HG03039 (cell line): ENCODE measurements at regions not wholly inside any gene's neighbourhood (a gene's known extent, or its start where the extent isn't known, plus 50 kb on each side); places are given as distances from the start of the nearest gene placed in this dataset.
"Not testable (repeated sequence)": the region's sequence is repeated elsewhere in the genome, so short reads cannot be mapped to it uniquely, and the experiment has no call there.

ENCODE experiments used
- ATAC-seq: cut with Tn5 transposase; IDR thresholded peaks from one replicate; pipeline ENCODE4 v1.9.1; 2021; ENCODE audit warnings: mild to moderate bottlenecking, moderate library complexity; ENCODE audit not compliant: unreplicated experiment

DNA sequence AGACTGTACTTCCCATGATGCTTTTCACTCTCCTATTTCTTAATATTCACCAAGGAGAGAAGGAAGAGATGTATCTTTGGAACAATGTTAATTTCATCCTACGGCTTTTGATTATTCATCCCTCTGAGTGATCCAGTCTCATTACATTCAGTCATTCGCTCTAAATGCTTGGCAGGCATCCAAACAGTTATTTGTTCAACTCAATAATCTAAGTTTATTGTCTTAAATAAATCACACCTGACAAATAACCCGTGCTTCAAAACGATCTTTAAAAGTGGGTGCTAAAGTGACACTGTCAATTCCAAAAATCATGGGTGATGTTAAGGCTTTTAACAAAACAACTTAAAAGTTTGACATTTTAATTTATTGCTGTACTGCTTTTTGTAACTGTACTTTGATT, 233.1 kb downstream of the RASEF start:
- ATAC-seq, result no peak

DNA sequence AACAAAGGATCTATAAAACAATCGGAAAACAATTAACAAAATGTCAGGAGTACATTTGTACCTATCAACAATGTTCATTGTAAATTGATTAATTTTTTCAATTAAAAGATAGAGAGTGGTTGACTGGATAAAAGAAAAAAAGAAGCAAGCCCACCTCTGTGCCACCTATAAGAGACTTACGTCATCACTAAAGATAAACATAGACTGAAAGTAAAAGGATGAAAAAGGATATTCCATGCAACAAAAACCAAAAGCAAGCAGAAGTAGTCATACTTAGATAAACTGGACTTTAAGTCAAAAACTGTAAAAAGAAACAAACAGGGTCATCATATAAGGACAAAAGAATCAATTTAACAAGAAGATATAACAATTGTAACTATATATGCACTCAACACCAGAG, 197.4 kb downstream of the RASEF start:
- ATAC-seq, result no peak

DNA sequence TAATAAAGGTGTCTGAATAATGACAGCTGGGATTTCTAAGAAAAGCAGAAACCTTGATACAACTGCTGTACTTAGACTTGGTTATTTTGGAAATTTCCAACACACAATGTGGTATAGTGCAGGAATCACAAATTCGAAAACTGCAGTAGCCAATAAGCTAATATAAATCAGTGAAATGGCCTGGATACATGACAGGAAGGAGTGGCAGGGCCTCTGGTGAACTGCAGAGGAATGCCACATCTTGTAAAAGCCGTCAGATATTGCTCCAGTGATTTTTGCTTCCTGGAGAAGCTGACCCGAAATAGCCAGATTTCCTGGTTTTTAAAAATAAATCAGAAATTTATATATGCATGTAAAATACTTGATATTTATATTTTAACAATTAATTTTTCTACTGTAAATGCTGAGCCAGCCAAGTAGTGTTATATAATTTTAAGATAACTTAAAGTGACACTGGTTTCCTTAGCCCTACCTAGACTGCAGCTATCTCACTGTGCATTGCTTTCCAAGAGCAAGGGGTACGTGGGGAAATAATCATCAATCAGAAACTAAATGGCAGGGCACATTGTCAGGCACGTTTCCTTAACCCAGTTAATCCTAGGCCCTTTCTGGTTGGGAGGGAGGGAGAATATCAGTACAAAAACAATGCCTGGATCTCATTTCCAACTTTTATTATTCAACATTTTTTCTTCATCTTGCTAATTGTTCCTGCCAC, 182.4 kb downstream of the RASEF start:
- no peak for ATAC-seq

DNA sequence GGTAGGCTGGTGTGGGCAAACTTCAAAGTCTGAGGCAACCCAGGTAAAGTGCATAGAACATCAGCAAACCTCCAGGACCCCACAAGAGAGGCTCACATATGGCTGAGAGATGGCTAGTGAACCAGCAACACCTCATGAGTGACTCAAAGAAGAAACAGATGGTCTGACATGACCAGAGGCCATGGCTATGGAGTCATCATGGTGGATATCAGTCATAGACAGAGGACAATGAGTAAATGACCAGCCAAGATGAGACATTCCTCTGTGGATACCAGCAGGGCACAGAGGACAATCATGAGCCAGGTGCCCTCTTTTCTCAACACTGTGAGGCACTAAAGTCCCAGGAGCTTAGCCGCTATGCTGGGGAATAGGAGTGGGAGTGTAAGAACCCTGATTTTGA, 180.8 kb downstream of the RASEF start:
- no peak for ATAC-seq

DNA sequence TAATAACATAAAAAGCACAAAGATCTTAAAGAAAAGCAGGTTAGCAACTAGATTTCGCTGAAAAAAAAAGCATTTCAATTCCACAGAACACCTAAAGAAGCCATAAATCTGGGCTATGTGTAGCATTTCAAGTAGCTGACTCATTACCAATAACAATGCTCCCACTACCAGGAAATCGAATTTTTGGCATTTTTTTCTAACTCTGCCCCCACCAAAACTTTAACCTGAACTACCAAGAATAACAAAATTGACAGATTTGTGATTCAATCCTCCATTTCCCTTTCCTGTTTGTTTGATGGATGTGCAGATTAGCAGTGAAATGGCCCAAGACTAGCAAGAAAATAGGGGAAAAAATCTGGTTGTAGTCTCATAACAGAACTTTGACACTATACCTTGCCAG, 180.2 kb downstream of the RASEF start:
- ATAC-seq, result no peak

DNA sequence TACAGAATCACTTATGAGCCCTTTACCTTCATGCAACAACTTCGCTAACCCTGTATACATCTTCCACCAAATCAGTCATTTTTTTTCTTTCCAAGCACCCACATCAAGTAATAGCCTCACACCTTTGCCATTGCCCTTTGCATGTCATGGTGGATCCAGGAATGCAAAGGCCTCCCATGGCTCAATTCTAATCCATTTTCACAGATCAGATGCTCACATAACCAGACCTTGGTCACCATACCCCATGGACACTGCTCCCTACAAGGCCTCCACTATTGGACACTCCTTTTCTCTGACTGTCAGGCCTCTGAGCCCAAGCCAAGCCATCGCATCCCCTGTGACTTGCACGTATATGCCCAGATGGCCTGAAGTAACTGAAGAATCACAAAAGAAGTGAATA, 179.5 kb downstream of the RASEF start:
- ATAC-seq, result no peak

DNA sequence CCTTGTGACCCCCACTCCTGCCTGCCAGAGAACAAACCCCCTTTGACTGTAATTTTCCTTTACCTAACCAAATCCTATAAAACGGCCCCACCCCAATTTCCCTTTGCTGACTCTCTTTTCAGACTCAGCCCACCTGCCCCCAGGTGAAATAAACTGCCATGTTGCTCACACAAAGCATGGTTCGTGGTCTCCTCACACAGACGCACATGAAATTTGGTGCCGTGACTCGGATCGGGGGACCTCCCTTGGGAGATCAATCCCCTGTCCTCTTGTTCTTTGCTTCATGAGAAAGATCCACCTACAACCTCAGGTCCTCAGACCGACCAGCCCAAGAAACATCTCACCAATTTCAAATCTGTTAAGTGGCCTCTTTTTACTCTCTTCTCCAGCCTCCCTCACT, 179.0 kb downstream of the RASEF start:
- ATAC-seq, result not testable (repeated sequence)

DNA sequence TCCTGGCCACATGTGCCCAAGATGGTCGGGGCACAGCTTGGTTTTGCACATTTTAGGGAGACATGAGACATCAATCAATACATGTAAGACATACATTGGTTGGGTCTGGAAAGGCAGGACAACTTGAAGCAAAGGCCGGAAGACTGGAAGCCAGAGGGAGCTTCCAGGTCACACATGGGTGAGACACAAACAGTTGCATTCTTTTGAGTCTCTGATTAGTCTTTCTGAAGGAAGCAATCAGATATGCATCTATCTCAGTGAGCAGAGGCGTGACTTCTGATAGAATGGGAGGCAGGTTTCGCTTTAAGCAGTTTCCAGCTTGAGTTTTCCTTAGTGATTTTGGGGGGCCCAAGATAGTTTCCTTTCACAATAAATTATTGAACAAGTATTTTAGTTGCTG, 172.5 kb downstream of the RASEF start:
- no peak for ATAC-seq

DNA sequence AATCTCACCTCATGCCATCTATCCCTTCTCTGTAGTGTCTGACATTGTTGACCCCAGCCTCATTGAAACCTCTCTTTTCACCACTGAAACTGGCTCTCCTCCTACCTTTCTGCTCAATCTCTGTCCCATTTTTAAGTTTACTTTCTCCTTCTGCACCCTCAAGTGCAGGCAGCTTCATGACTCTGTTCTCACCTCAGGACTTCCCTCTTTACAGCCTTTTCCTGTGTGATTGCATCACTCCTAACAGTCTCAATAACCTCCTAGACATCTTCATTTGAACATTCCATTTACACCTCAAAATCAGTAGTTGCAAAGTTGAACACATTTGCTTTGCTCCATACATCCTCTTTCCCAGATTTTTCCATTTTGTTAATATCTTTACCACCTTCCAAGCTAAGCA, 172.1 kb downstream of the RASEF start:
- no peak for ATAC-seq

DNA sequence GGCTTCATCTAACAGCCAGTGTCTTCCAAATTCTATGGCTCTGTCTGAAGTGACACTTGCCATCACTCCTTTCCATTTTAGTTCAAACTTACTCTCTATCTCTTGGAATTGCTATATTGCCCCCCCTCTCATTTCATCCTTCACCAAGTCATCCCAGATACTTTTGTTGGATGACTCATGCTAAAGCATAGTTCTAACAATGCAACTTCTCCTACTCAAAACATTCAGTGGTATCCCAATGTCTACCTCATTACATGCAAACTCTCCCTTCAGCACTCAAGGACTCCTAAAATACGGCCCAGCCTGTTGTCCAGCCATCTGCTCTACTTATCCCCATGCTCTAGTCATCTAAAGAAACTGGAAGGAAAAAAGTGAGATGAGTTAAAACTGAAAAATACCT, 171.6 kb downstream of the RASEF start:
- no peak for ATAC-seq

DNA sequence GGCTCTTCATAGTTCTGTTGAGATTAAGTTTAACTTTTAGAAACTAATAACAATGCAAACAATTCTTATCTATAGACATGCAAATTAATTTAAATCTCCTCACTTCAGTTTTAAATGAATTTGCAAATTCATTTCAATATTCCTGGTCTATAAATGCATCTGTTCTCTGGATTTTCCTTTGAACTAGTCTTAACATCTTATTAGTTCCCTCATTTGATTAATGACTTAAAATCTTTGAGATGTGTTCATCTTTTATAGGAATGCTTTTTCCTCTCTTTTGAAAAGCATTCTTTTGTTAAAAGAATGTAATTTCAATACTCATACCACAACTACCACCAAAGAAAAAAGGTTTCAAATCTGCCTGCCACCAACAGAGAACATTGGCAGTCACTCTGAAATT, 169.4 kb downstream of the RASEF start:
- no peak for ATAC-seq

DNA sequence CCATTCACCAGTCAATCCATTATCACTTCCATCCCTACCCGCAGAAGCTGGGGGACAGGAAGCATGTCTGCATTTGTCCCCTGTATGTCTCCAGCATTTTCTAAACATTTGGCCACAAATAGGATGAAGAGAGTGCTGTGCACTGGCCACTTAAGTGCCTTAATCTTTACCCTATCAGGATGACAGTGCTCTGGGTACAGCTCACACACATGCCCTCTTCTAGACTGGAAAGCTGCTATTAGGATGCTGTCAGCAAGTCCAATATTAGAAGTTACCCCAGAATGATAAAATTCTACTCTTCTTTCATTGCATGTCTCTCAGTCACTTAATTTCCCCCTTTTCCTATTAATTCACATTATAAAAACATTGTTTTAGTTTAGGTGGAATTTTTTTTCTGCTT, 168.4 kb downstream of the RASEF start:
- ATAC-seq, result no peak

DNA sequence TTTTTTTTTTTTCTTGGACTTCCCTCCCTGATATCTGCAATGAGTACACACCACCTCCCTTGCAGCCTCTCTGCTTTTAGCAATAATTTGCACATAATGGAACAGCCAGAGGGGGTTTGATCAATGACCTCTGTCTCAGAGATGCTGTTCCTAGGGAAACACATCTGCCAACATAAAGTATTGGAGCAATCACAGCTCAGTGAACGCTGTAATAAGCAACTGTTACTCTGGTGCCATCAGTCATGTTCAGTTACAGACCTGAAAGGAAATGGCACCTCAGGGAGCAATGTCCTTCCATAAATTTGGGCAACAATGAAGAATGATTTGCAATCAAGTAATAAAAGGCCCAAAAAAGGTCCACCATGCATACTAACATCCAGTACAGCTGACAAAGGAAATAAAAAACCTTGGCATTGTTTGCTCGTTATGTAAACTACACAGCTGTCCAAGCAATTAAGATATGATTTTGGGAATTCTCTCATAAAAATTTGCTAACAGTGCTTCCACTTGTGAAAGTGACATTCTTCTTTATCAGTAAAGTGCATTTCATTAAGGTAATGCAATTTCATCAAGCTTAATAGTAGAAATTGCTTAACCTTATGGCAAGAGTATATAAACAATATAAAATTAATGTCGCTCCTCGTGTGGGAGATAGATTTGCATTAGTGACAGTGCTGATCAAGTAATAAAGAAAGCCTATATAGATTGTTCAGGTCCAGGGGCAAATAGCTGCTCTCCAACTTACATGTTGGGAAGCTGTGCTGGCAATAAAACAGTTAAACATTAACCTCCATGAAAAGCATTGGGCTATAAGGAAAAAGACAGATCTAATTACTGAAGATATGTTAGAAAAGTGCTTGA, 167.8 kb downstream of the RASEF start:
- no peak for ATAC-seq

DNA sequence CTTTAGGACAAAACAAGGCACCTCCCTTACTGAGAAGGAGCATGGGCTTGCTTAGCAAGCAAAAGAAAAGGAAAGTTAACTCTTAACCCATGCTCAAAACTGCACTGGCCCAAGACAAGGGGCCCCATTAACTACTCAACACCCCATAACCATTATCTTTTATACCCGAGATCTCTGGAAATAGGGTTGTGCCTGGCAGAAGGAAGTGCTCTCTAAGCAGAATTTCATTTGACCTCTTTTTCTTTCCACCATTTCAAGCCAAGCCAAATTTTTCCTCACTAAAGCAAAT, 167.2 kb downstream of the RASEF start:
- no peak for ATAC-seq

DNA sequence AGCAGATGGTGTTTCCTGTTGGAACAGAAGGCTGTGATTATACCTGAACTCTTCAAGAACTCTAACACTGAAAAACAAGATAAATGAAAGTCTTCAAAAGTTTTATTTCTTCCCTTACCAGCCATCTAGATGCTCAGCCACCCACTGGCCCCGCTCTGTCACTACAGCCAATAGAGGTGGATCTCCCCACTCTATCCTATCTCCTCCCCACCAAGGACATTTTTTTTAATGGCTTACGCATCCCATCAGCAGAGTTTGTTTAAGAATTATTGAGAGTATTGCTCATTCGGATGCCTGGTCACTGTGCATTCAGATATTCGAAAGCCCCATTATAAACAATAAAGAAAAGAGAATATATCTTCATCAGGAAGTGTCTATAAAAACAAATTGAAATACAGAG, 159.4 kb downstream of the RASEF start:
- ATAC-seq, result no peak

DNA sequence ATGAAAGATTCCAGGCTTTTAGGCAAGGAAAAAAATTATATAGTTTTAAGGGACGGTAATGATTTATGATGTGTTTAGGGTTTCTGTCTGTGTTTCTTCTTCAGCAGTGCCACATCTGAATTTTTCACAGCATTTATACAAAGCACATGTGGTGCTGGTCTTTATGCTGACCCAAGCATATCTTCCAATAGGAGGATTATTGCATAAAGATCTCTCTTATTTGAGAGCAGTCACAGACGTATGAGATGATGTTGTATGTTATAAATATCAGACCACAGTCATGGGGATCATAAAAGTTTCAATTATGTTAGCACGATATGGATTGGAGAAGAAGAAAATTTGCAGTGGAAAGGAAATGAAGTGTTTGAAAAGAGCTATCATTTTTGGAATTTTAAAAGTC, 150.9 kb downstream of the RASEF start:
- no peak for ATAC-seq

DNA sequence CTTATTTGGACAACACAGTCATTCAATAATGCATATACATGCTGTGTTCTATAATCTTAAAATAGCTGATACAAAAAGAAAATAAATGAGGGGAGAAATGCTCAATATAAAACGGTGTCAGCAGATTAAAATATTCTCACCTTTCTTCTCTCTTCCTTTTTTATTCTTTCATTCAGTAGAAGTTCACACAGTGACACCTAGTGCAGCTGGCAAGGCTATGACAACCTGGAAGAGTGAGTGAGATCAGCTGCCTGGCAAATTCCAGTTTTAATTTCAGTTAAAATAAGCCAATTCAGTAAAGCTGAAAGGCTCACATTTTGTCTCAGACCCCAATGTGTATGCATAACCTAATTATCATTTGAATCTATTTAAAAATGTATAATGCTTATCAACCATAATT, 150.3 kb downstream of the RASEF start:
- no peak for ATAC-seq

DNA sequence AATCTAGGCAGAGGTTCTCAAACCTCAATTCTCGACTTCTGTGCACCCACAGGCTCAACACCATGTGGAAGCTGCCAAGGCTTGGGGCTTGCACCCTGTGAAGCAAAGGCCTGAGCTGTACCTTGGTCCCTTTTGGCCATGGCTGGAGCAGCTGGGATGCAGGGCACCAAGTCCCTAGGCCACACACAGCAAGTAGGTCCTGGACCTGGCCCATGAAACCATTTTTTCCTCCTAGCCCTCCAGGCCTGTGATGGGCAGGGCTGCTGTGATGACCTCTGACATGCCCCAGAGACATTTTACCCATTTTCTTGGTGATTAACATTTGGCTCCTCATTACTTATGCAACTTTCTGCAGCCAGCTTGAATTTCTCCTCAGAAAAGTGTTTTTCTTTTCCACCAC, 146.7 kb downstream of the RASEF start:
- not testable (repeated sequence) for ATAC-seq

DNA sequence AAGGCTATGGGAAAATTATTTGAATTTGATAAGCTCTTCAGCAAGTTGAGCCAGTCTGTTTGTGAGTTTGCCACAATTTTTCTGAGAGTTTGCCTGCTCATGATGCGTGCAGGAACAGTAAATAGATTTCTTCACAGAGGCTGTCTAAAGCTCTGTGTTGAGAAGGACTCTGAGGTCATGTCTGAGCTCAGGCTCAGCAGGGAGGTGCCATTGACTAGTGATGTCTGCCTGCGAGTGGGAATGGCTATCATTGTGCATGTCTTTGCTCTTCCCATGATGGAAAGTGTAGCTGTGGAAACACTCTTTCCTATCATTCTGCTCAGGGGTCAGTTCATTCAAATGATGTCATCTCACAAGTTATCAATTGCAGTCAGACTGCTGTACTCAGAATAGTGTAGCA, 142.8 kb downstream of the RASEF start:
- ATAC-seq, result no peak

DNA sequence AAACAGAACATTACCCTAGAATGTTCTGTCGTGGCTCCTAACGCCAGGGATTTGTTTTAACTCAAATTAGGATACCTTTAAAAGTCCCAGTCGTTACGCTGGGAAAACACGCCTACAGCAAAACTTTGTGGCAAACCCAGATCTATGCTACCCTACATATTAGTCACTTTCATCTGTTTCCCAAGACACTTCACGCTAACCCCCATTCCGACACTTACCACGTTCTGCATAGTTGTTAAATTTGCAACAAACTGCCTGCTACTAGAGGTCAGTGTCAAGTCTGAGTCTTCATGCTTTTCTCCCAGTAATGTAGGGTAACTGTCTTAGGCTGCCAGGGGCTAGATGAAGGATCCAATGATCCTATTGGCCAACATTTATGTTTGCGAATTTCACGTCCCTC, 140.3 kb downstream of the RASEF start:
- no peak for ATAC-seq

DNA sequence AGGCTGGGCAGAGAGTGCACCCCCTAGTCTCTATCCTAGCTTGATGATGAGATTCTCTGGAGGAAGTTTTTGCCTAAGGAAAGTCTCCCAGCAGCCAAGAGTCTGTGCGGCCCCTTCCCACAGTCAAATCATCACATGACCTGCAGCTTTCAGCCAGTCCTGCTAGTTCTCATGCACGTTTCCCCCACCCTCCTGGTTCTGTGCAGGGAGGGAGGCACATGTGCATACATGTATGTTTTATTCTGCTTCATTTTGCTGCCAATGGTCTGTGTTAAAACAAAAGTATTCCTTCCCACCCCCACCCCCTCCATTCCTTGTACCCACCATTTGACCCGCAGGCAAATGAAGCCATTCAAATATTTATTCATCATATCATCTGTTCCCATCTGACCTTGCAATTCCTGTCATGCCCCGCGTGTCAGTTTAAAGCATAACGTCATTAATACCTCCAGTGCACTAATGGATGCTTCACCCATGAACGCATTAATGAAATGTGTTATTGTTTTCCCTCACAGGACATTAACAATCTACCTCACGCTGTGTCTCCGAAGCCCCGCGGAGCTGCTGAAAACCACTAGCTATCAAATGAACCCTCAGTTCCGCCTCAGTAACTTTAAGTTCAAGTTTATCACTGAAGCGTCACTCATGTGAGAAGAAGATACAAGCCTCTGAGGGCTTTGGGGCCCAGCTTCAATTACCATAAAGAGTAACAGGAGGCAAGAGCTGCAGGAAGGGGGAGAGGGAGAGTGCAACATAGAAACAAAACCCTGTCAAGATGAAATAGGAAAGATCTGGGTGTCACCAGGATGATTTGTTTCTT, 139.6 kb downstream of the RASEF start:
- ATAC-seq, result no peak
